Glutamatergic neuron (in vitro differentiated cells): ENCODE measurements at regions not wholly inside any gene's neighbourhood (a gene's known extent, or its start where the extent isn't known, plus 50 kb on each side); places are given as distances from the start of the nearest gene placed in this dataset.

Experiments
- DNase-seq: peaks from one replicate; pipeline ENCODE4 v3.0.0; 2022
- H3K27ac Mint-ChIP-seq: one replicate; pipeline ENCODE4 v1.8.0; 2020; ENCODE audit warnings: mild to moderate bottlenecking, mixed read lengths, inconsistent platforms; ENCODE audit not compliant: unreplicated experiment
- H3K27me3 Mint-ChIP-seq: one replicate; pipeline ENCODE4 v1.8.0; 2020; ENCODE audit warnings: mild to moderate bottlenecking, moderate library complexity, mixed read lengths, inconsistent platforms; ENCODE audit not compliant: unreplicated experiment
- H3K36me3 Mint-ChIP-seq: one replicate; pipeline ENCODE4 v1.8.0; 2020; ENCODE audit warnings: mild to moderate bottlenecking, mixed read lengths, inconsistent platforms; ENCODE audit not compliant: unreplicated experiment
- H3K4me1 Mint-ChIP-seq: one replicate; pipeline ENCODE4 v1.8.0; 2020; ENCODE audit warnings: mild to moderate bottlenecking, low read depth, mixed read lengths, inconsistent platforms; ENCODE audit not compliant: unreplicated experiment
- H3K4me3 Mint-ChIP-seq: one replicate; pipeline ENCODE4 v1.8.0; 2020; ENCODE audit warnings: mild to moderate bottlenecking, mixed read lengths, inconsistent platforms; ENCODE audit not compliant: unreplicated experiment
- H3K9me3 Mint-ChIP-seq: one replicate; pipeline ENCODE4 v1.8.0; 2020; ENCODE audit warnings: mild to moderate bottlenecking, moderate library complexity, mixed read lengths, inconsistent platforms; ENCODE audit not compliant: unreplicated experiment
- TF ChIP-seq, protein P1 (sequence below): fragments of 200-600 bp; sonication (generic); IDR thresholded peaks from one replicate; pipeline ENCODE4 v1.5.0; 2021; ENCODE audit not compliant: partially characterized antibody, unreplicated experiment

DNA sequence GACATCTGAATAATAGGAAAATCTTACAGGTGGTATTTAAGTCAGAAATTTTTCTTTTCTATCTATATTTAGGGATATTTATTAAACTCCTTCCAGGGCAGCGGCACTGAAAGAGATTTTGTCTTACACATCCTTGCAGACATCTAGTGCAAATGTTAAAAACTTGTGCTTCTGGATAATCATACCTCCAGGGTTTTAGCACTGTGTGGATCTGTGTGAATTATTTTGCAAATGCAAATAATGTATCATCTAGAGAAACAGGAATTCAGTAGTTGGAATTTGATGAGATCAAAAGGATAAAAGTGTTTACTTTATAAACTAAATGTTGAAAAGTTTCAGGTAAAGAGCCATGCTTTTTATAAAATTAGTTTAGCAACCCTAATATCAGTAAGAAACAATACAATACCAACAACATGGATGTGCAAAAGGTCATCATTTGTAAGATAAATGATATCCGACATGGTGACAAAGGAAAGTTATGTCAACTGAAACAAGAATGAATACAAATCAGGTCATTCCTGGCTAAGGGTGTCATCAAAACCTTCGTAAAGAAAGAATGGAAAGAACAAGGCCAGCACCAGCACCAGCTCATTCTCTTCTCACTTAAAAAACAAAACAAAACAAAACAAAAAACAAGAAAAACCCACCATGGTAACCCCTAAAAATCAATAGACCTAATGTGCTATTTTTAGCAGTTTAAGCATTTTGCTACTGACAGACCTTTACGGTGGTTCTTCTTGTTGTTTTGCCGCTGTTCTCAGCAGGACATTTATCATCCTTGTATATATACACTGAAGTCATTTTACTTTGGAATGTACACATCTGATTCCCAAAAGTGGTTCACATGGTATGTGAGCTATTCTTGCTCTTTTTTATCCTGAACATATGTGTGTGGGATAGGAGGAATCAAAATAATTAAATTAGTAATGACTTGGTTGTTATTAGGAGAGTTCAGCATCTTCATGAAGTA, 219.7 kb upstream of the NDST3 start:
- no peak for DNase-seq
- H3K27me3 Mint-ChIP-seq = no peaks in the 10 kb centered on the region
- no peaks in the 10 kb centered on the region for H3K9me3 Mint-ChIP-seq
- no peak overlapping the region for H3K4me3 Mint-ChIP-seq
- TF ChIP-seq, protein P1, sequence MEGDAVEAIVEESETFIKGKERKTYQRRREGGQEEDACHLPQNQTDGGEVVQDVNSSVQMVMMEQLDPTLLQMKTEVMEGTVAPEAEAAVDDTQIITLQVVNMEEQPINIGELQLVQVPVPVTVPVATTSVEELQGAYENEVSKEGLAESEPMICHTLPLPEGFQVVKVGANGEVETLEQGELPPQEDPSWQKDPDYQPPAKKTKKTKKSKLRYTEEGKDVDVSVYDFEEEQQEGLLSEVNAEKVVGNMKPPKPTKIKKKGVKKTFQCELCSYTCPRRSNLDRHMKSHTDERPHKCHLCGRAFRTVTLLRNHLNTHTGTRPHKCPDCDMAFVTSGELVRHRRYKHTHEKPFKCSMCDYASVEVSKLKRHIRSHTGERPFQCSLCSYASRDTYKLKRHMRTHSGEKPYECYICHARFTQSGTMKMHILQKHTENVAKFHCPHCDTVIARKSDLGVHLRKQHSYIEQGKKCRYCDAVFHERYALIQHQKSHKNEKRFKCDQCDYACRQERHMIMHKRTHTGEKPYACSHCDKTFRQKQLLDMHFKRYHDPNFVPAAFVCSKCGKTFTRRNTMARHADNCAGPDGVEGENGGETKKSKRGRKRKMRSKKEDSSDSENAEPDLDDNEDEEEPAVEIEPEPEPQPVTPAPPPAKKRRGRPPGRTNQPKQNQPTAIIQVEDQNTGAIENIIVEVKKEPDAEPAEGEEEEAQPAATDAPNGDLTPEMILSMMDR = no peak
- H3K4me1 Mint-ChIP-seq = peaks cover 11% of the 10 kb centered on the region
- H3K27ac Mint-ChIP-seq = peak overlapping the region; percentile 52
- no peaks in the 10 kb centered on the region for H3K36me3 Mint-ChIP-seq

DNA sequence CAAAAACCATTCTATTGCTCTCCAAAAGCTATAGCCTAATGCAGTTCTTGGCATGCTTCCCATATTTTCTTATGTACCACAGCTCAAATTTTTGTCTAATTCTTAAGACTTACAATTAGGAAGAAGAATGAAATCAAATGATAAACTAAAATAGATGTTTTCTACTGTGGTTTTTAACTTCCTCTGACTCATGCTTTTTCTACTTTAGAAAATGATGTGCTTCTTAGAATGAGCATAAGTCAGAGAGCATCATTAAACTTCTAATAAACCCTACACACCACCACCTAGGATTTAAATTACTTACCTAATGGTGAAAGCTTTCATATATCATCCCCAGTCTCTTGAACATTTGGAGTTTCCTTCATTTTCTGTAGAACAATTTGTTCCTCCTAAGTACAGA, 217.0 kb upstream of the NDST3 start:
- peaks cover 8% of the 10 kb centered on the region for H3K4me1 Mint-ChIP-seq
- no peak overlapping the region for H3K4me3 Mint-ChIP-seq
- no peaks in the 10 kb centered on the region for H3K9me3 Mint-ChIP-seq
- TF ChIP-seq, protein P1 = no peak
- no peak for DNase-seq
- H3K27ac Mint-ChIP-seq = no peak overlapping the region
- no peaks in the 10 kb centered on the region for H3K36me3 Mint-ChIP-seq
- H3K27me3 Mint-ChIP-seq = no peaks in the 10 kb centered on the region

DNA sequence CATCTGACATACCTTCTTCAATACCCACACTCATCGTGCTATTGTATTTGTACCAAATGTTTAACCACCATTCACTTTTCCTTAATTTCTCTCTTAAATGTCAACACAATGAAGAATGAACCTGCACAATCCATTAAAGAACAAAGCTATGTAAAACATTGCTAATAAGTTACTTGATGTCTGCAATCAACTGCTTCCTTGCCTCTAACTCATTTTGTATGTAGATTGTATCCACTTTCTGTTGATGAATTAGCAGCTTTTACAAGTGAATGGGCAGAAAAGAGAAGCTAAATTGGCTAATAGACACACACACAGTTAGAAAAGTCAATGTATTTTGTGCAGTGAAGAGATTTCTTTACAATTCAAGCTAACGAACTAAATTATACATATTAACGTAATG, 212.5 kb upstream of the NDST3 start:
- TF ChIP-seq, protein P1 = no peak
- DNase-seq = no peak
- H3K4me1 Mint-ChIP-seq = peaks cover 3% of the 10 kb centered on the region
- H3K27ac Mint-ChIP-seq = no peak overlapping the region
- H3K4me3 Mint-ChIP-seq = no peak overlapping the region
- no peaks in the 10 kb centered on the region for H3K36me3 Mint-ChIP-seq
- H3K9me3 Mint-ChIP-seq = peaks cover 2% of the 10 kb centered on the region
- H3K27me3 Mint-ChIP-seq = no peaks in the 10 kb centered on the region

DNA sequence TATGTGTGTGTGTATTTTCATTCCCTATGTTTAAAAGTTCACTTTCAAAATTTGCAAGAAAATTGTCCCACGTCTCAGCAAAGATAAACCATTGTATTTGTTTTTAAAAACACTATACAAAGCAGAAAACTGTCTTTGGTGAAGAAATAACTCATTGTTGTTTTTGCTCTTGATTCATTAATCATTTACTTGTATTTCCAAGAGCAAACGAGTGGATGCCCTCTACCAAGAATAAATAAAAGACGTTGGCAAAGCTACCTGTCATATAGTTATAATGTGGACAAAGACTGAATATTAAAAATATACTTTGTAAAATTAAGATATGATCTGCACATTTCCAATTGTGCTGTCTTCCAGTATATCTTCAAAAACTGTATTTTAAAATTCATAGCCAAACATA, 210.9 kb upstream of the NDST3 start:
- no peaks in the 10 kb centered on the region for H3K36me3 Mint-ChIP-seq
- TF ChIP-seq, protein P1 = no peak
- H3K27ac Mint-ChIP-seq = no peak overlapping the region
- H3K27me3 Mint-ChIP-seq = no peaks in the 10 kb centered on the region
- no peak for DNase-seq
- peaks cover 2% of the 10 kb centered on the region for H3K9me3 Mint-ChIP-seq
- no peak overlapping the region for H3K4me3 Mint-ChIP-seq
- peaks cover 3% of the 10 kb centered on the region for H3K4me1 Mint-ChIP-seq

DNA sequence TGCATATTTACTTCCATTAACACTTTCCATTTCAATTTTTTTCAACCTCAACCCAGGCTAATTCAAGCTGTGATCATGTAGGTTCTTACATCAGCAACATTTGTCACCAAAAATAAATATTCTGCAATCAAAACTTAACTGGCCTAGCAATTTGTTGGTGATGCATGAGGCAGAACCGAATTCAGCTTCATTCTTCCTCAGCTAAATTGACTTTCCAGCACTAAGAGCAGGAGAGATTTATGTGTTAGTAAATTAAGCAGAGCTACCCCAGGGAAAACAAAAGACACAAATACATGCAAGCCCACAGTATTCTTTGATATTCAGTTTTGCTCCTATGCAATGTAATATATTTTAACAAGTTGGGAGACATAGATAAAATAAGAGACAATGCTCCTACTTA, 208.7 kb upstream of the NDST3 start:
- Mint-ChIP-seq H3K36me3 (no peaks in the 10 kb centered on the region), H3K27ac (no peak overlapping the region), H3K9me3 (peaks cover 2% of the 10 kb centered on the region), H3K4me1 (peaks cover 3% of the 10 kb centered on the region), H3K27me3 (no peaks in the 10 kb centered on the region), H3K4me3 (no peak overlapping the region)
- TF ChIP-seq, protein P1 = no peak
- no peak for DNase-seq
